ENCODE measurements at regions not wholly inside any gene's neighbourhood (a gene's known extent, or its start where the extent isn't known, plus 50 kb on each side); places are given as distances from the start of the nearest gene placed in this dataset.

DNA sequence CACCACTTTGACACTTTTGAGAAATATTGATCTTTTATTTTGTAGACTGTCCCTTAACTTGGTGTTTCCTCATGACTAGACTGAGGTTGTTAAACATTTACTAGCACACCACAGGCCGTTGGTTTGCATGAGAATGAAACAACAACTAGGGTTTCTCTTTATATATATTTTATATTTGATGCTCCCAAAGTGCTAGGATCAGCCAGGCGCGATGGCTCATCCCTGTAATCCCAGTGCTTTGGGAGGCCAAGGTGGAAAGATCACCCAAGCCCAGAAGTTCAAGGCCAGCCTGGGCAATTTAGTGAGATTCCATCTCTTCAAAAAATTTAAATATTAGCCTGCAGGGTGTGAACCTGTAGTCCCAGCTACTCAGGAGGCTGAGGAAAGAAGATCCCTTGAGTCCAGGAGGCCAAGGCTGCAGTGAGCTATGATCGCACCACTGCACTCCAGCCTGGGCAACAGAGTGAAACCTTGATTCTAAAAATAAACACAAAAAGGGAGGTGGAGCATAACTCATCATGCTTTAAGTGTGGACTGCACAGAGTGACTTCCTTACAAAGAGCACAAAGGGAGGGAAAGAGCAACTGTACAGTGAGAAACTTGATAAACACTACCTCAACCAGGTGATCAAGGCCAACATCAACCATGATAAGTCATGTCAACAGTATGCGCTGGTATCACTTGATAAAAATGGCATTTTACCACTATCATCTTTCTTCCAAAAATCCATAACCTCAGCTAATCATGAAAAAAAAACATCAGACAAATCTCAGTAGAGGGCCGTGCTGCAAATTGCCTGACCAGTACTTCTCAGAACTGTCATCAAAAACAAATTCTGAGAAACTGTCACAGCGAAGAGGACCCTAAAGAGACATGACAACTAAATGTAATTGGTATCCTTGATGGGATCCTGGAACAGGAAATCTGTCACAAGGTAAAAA lies 72.8 kb upstream of the ATF7IP2 start:
- DNase-seq (ENCODE audit: low read depth) = no peak

DNA sequence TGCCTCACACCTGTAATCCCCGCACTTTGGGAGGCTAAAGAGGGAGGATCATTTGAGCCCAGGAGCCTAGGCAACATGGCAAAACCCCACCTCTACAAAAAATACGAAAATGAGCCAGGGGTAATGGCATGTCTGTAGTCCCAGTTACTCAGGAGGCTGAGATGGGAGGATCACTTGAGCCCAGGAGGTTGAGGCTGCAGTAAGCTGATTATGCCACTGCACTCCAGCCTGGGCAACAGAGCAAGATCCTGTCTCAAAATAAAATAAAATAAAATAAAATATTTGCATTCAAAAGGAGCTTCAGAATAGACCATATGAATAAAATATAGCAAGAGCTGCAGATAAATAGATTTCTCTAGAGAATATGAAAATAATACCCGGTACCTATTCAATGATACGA lies 71.5 kb upstream of the ATF7IP2 start:
- DNase-seq (ENCODE audit: low read depth) = no peak

DNA sequence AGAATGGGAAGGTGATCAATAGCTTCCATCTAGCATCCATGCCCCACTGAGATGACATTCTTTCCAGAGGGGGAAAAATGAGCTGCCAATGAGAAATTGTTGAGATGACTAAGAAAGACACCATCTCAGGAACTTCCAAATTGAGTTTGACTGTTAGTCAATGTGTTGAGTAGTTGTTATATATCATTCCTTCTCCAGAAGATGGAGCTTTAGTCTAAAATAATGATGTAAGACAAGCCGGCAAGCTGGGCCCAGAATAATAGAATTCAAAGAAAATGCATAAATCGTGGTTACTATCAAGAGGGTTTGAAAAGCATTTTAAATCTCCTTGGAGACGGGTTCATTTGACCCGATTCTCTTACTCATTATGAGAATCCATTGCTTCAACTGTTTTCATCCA lies 71.0 kb upstream of the ATF7IP2 start:
- peak; percentile 30 for DNase-seq (ENCODE audit: low read depth)

- DNase-seq (ENCODE audit: low read depth) = no peak
Observed at GRCh38 chr16:10317425-10318001, 68.3 kb upstream of the ATF7IP2 start.

DNA sequence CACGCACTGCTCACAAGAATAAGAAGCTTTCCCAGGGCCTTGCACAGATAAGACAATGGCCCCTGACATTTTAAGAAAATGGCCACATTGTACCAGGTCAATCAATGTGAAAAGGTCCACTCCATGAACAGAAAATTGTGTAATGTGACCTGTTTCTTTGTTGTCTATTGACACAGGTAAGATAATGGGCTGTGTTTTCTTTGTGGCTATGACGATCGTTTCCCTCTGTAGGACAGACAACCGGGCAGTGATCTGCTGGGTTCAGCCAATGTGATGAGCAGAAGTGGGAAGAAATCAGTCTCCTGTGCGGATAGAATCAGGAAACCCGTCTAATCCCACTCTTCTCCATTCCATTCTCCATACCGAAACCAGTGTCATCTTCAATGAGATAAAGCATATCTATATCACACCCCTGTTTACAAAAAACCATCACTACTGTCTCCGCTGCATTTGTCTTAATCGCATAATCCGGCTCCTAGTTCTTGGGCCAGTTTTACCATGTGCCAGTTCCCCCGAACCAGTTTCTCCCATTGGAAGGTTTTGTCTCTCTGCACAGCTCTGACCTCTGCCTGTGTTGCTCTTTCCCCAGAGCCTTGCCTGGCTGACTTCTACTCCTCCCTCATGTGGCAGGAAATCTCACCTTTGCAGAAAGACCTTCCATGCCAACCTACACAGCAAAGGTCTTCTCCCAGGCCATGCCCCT lies 66.9 kb upstream of the ATF7IP2 start:
- no peak for DNase-seq (ENCODE audit: low read depth)

DNA sequence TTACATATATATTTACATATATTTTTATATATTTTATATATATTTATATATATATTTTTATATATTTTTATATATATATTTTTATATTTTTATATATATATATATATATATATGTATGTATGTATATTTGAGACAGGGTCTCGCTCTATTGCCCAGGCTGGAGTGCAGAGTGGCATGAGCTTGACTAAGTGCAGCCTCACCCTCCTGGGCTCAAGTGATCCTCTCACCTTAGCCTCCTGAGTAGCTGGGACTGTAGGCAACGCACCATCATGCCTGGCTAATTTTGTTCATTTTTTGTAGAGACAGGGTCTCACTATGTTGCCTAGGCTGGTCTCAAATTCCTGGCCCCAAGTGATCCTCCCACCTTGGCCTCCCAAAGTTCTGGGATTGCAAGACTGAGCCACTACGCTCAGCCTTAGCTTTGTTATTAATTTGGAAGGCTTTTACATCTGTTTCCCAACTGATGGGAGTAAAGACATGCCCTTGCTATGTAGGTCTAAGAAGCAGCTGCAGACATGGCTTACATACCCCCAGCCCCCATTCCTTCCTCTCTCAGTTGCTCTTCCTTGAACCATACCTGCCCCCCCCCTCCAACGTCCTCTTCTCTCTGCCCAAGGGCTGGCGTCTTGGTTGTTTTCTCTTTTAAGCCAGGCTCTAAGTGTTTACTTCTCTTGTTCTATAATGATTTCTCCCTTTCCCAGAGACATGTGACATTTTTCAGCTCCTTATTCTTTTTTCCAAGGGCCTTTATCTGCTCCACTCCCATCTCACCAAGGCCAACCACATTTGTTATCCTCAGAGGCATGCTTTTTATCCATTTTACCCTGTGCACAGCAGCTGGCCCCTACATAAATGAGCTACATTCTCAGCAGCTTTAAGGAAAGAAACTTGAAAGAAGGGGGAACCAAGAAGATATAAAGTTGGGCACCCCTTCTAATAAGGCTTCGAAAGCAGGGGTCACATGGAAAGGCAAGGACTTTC lies 64.2 kb upstream of the ATF7IP2 start:
- no peak for DNase-seq (ENCODE audit: low read depth)

DNA sequence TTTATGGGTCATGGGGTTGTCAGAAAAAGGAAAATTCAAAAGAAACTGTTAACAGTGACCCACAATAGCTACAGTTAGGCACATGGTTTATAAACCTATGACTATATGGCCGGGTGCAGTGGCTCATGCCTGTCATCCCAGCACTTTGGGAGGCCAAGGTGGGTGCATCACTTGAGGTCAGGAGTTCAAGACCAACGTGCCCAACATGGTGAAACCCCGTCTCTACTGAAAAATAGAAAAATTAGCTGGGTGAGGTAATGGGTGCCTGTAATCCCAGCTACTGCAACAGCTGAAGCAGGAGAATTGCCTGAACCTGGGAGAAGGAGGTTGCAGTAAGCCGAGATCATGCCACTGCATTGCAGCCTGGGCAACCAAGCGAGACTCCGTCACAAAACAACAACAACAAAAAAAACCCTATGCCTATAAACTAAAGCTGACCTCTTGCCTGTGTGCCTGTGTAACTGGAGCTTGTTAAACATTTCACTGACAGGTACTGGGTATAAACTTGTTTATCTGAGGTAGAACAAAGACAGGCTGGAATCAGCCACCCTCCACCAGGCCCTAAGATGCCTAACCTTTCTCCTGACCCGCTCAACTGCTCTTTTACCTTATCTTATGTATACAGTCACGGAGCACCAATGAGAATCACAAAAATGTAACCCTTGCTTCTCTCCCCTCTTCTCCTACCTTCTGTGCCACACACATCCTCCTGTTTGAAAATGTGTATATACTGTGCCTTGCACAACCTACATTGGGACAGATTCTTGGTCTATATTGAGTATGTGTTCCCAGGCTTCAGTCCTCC lies 62.9 kb upstream of the ATF7IP2 start:
- no peak for DNase-seq (ENCODE audit: low read depth)

- DNase-seq (ENCODE audit: low read depth) = no peak
Observed at GRCh38 chr16:10323528-10323869, 62.4 kb upstream of the ATF7IP2 start.

DNA sequence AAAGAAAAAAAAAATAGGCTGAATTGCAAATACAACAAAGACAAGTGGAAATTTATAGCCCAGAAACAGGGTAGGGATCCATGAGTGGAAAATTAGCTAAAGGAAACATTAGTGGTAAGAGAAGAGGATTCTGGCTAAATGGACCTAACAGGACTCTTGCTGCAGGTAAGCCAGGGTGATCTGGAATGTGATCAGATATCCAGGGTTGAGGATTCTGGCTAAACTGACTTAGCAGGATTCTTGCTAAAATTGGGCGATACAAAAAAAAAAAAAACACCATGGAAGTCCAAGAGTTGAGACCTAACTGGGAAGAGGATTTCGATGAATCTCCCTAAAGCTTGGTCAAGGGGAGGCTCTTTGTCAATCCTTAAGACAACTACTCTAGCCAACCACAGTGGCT lies 61.7 kb upstream of the ATF7IP2 start:
- no peak for DNase-seq (ENCODE audit: low read depth)

GRCh38 chr16:10325783-10326543 lies 59.9 kb upstream of the ATF7IP2 start:
- DNase-seq (ENCODE audit: low read depth) = no peak

DNA sequence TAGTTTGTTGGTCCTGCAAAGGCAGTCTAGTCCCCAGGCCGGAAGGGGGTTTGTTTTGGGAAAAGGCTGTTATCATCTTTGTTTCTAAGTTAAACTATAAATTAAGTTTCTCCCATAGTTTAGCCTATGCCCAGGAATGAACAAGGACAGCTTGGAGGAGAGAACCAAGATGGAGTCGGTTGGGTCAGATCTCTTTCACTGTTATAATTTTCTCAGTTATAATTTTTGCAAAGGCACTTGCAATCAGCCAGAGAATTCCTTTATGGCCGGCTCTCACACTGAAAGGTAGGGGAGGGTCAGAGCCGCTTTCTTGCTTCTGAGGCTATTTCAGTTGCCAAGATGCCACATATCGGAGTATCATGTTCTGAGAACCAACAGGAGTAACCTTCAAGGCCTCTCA lies 59.2 kb upstream of the ATF7IP2 start:
- DNase-seq (ENCODE audit: low read depth) = no peak

- peak; percentile 84 for DNase-seq (ENCODE audit: low read depth)
Observed at GRCh38 chr16:10328291-10328690, 57.6 kb upstream of the ATF7IP2 start.

DNA sequence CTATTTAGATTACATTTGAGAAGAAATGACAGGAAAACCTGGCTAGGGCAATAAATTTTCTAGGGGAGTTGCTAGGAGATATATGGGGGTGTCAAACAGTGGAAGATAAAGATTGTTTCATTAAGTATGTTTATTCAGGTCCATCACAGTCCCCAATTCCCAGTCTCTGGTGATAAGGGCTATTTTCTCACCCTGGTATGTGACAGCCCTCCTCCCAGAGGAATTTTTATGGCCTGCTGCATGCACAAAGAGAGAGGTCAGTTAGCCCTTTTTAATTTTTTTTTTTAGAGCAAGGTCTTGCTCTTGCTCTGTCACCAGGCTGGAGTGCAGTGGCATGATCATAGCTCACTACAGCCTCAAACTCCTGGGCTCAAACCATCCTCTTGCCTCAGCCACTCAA lies 53.6 kb upstream of the ATF7IP2 start:
- no peak for DNase-seq (ENCODE audit: low read depth)

- DNase-seq (ENCODE audit: low read depth) = no peak
Observed at GRCh38 chr16:10332775-10333174, 53.1 kb upstream of the ATF7IP2 start.

- DNase-seq (ENCODE audit: low read depth) = no peak
Observed at GRCh38 chr16:10333321-10334032, 52.4 kb upstream of the ATF7IP2 start.

GRCh38 chr16:10335681-10336080 lies 50.2 kb upstream of the ATF7IP2 start:
- no peak for DNase-seq (ENCODE audit: low read depth)
